ENCODE measurements at regions not wholly inside any gene's neighbourhood (a gene's known extent, or its start where the extent isn't known, plus 50 kb on each side); places are given as distances from the start of the nearest gene placed in this dataset.

DNA sequence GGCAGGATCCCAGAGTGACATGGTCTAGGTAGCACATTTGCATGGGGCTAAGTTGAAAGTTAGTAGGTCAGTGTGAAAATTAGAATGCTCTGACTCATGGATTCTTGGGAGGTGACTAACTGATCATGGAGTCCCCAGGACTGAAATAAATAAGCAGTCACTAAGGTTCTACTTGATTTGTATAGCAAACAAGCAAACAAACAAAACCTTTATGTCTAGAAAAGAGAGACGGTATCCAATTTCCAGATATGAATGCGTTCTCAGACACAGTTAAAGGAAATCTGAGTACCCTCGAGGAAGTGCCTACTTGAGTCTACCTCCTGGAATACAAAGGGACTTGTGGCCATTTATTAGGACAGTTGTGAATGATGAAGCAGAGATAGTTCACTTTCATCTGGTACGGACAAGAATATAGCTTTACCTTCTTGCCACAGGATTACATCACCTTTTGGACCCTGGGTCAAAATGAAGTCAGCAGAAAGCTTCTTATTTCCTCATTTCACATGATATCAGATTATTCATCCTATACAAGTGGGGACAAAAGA lies 54.3 kb upstream of the AGPS start:
- TF ChIP-seq, protein P1, sequence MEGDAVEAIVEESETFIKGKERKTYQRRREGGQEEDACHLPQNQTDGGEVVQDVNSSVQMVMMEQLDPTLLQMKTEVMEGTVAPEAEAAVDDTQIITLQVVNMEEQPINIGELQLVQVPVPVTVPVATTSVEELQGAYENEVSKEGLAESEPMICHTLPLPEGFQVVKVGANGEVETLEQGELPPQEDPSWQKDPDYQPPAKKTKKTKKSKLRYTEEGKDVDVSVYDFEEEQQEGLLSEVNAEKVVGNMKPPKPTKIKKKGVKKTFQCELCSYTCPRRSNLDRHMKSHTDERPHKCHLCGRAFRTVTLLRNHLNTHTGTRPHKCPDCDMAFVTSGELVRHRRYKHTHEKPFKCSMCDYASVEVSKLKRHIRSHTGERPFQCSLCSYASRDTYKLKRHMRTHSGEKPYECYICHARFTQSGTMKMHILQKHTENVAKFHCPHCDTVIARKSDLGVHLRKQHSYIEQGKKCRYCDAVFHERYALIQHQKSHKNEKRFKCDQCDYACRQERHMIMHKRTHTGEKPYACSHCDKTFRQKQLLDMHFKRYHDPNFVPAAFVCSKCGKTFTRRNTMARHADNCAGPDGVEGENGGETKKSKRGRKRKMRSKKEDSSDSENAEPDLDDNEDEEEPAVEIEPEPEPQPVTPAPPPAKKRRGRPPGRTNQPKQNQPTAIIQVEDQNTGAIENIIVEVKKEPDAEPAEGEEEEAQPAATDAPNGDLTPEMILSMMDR (IDR thresholded peaks at IDR 0.05; ENCODE audit: low read depth, low read length, poor library complexity, severe bottlenecking) = no peak
- no peak for TF ChIP-seq EZH2phosphoT487 (IDR thresholded peaks at IDR 0.05; ENCODE audit: borderline replicate concordance, low read length)
